Stimulated activated CD4-positive, alpha-beta T cell treated with anti-CD3 and anti-CD28 coated beads, Interleukin-1b, Interleukin-23, amount 100 ng/mL, for 4 hours (primary cell): ENCODE measurements at regions not wholly inside any gene's neighbourhood (a gene's known extent, or its start where the extent isn't known, plus 50 kb on each side); places are given as distances from the start of the nearest gene placed in this dataset.
"Not testable (repeated sequence)": the region's sequence is repeated elsewhere in the genome, so short reads cannot be mapped to it uniquely, and the experiment has no call there.

Experiments used
- DNase-seq, 2 donors: peaks; one replicate each; pipeline ENCODE4 v3.0.0-alpha.2; 2020; ENCODE audit warnings: low read depth in 2 of 2

GRCh38 chr1:30527511-30528140 is 195.8 kb downstream of the MATN1 start:
- DNase-seq, result no peak

GRCh38 chr1:30526652-30527345 is 196.6 kb downstream of the MATN1 start:
- DNase-seq, result no peak

GRCh38 chr1:30525971-30526651 is 197.3 kb downstream of the MATN1 start:
- DNase-seq, result no peak

GRCh38 chr1:30525631-30525970 is 197.8 kb downstream of the MATN1 start:
- DNase-seq, result no peak

DNA sequence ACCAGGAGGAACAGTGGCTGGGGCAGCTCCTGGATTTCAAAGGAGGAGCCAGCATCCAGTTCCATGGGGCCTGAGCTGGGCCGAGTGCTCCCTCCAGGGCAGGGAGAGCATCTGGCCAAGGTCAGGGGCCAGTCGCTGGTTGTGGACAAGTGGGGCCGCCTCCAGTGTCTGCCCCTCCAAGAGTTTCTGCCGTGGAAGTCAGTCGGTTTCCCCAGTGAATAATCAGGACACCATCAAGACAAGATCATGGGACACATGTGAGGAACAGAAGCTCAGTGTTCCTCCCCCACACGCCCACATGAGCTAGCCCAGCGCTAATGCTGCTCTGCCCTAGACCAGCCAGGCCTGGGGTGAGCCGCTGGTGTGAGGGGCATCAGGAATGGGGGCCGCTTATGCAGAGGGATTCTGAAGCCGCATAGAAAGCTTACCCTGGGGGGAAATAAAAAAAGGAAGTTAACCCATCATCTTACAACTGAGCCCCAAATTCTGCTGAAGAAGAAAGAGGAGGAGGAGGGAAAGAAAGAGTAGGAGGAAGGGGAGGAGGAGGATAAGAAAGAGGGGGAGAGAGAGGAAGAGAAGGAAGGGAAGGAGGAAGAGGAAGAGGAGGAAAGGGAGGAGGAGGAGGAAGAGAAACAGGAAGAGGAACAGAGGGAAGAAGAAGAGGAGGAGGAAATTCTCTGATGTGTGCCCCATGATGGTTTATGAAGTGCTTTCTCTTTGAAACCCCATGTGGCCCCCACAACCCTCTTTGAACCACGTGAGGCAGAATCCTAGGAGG is 198.4 kb downstream of the MATN1 start:
- DNase-seq, result no peak

DNA sequence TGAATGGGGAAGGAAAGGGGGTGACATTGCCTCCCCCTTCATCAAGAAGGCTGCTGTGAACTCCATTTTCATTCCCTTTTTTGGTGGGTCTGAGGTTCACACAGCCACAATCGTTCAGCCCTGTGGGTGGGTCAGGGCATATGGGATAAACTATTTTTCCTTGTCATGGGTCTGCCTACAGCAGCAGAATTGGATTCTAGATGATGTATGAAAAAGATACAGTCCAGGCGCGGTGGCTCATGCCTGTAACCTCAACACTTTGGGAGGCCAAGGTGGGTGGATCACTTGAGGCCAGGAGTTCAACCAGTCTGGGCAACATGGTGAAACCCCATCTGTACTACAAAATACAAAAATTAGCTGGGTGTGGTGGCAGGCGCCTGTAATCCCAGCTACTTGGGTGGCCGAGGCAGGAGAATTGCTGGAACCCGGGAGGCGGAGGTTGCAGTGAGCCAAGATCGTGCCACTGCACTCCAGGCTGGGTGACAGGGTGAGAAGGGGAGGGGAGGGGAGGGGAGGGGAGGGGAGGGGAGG is 199.3 kb downstream of the MATN1 start:
- not testable (repeated sequence) for DNase-seq

DNA sequence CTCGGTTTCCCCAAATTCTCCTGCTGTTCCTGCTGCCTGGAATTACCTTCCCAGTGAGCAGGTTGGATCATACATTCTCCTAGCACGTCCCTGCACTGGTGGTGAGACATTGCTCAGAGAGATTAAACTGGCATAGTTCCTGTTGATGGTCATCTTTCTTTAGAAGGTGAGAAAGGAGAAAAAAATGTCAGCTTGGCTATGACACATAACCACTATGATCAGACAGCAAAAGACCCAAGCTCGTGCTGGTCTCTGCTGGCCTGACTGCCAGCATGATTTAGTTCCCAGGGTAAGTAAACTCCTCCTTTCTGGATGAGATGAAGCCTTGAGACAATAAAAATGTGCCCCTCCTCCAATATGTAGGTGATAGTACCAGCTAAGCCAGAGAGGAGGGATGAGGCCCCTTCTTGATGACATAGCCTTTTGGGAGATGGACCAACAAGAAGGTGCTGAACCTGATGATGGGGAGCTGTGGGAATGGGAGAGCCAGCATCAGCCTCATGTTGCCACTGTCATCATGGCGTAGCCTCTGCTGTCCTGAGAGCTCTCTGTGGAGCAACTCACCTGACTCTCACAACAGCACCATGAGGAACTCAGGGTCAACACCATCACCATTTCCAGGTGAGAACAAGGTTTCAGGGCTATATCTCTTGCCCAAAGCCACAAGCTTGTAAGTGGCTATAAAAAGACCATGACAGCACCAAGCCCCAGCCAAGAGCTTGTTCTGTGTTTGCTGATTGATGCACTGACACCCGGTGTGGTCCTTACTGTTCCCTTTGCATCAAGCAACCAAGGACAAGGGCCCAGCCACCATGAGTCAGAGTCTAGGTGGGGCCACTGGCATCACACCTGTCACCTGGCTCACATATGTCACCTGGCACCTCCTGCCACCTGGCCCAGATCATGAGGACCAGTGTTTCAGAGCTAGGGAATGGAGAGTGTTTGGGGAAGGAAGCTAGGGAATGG is 200.0 kb downstream of the MATN1 start:
- DNase-seq, result no peak

- DNase-seq, result no peak
Observed at GRCh38 chr1:30522031-30523004, 201.1 kb downstream of the MATN1 start.

GRCh38 chr1:30521261-30521865 is 202.0 kb downstream of the MATN1 start:
- DNase-seq, result no peak

DNA sequence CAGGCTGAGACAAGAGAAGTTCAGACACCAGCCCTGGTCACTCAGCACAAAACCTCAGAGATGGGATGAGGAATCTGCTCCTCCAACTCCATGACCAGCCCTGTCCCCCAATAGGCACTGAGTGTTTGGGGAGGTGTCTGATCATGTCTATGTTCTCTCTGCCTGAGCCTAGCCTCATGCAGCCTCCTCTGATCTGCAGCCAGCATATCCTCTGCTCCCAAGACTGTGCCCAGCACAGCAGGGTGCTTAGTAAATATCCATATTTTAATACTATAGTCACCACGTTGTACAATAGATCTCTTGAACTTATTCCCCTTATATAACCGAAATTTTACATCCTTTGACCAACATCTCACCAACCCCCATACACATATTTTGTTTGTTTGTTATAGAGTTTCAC is 202.9 kb downstream of the MATN1 start:
- DNase-seq, result no peak

- no peak for DNase-seq
Observed at GRCh38 chr1:30519201-30519763, 204.1 kb downstream of the MATN1 start.

DNA sequence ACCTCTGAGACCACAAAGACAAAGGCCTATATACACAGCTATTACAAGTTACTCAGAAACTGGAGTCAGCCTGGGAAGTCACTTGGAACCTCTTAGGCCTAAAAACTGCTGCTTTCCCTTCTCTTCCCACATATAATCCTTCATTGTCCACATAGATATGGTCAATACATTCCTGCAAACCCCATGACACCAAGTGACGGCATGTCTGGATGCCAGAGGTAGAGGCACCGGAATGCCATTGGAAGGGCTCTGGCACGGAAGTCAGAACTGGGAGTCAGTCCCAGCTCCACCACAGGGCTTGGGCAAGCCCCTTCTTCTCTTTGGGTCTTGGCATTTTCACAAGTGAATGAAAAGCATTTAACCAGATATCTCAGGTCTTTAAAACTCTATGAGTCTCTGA is 204.7 kb downstream of the MATN1 start:
- DNase-seq, result no peak

GRCh38 chr1:30518186-30518585 is 205.2 kb downstream of the MATN1 start:
- no peak for DNase-seq

GRCh38 chr1:30517666-30518065 is 205.7 kb downstream of the MATN1 start:
- not testable (repeated sequence) for DNase-seq

DNA sequence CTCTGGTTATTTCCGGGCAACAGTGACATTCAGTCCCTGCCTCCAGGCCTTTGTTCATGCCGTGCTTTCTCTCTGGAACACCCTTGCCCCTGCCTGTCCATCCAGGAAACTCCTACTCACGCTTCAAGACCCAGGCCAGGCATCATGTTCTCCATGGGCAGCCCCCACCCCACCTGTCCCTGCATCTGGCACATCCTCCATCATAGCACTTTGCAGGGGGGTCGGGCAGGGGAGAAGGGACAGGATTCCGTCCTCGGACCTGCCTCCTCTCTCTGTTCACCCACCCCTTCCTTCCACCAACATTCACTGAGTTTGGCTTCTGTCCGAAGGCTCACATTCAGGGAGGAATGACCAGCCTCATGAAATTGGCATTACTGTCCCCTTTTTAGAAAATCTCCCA is 206.1 kb downstream of the MATN1 start:
- not testable (repeated sequence) for DNase-seq

GRCh38 chr1:30516485-30516858 is 206.9 kb downstream of the MATN1 start:
- DNase-seq, result no peak

DNA sequence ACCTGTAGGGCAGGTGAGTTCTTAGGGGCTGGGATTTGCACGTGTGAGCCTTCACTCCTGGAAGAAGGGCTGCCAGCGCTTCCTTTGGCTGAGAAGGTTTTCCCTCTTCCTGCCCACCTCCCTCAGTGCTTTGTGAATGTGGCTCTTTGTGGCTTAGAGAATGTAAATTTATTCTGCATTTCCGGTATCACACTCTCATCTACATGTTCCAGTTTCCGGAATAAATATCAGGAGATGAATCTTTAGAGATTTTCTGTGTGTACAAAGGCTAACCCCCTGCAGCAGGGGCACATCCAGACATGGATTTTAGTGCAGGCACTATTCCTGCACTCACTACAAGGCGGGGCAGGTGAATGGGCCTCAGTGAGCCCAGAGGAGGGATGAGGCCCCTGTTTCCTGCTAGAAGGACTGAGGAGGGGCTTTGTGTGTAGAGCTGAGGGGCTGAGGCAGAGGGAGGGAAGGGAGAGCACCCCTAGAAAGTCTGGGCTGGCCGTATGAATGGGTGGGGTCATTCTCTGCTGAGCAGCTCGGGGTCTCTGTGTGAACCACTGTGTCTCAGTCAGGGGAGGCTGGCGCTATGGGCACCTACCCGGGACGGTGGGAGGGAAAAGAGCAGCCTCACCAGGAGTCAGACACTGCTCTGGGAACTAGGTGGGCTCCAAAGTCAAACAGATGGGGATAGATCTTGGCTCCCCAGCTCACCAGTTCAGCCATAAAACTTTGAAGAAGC is 207.5 kb downstream of the MATN1 start:
- no peak for DNase-seq

GRCh38 chr1:30514945-30515344 is 208.4 kb downstream of the MATN1 start:
- DNase-seq, result no peak
